ENCODE measurements at regions not wholly inside any gene's neighbourhood (a gene's known extent, or its start where the extent isn't known, plus 50 kb on each side); places are given as distances from the start of the nearest gene placed in this dataset.

GRCh38 chr5:2466966-2467365, 284.5 kb downstream of the IRX2 start:
- TF ChIP-seq ZBTB33 (IDR thresholded peaks at IDR 0.05; ENCODE audit: extremely low read depth, insufficient replicate concordance, low read length) (no peak), CEBPB (IDR thresholded peaks at IDR 0.05; ENCODE audit: low read depth) (no peak), SRF (IDR thresholded peaks at IDR 0.05; ENCODE audit: low read depth) (no peak), YY1 (IDR thresholded peaks at IDR 0.05; ENCODE audit: extremely low read depth, insufficient replicate concordance, low read depth, low read length) (no peak), EZH2phosphoT487 (IDR thresholded peaks at IDR 0.05; ENCODE audit: borderline replicate concordance) (no peak), POLR2A (IDR thresholded peaks at IDR 0.05; ENCODE audit: borderline replicate concordance, extremely low read depth, insufficient read depth, insufficient read length) (no peak), TCF7L2 (IDR thresholded peaks at IDR 0.05; ENCODE audit: borderline replicate concordance, extremely low read depth, insufficient read depth, insufficient read length) (no peak), CBX3 (IDR thresholded peaks at IDR 0.05; ENCODE audit: low read depth) (no peak), SIN3A (IDR thresholded peaks at IDR 0.05; ENCODE audit: low read depth) (no peak), ZNF274 (IDR thresholded peaks at IDR 0.05; ENCODE audit: low read depth, low read length) (no peak)
- TF ChIP-seq, protein P1, sequence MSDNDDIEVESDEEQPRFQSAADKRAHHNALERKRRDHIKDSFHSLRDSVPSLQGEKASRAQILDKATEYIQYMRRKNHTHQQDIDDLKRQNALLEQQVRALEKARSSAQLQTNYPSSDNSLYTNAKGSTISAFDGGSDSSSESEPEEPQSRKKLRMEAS (IDR thresholded peaks at IDR 0.05): no peak
- no peak overlapping the region for H3K4me2 ChIP-seq (ENCODE audit: low read length)
- intact Hi-C loops (cut with micrococcal nuclease): no loop called here
- H3K9me2 ChIP-seq (ENCODE audit: insufficient read depth): no peaks in the 10 kb centered on the region
- no peaks in the 10 kb centered on the region for H3K79me2 ChIP-seq (ENCODE audit: insufficient read depth, low read length)
- no peaks in the 10 kb centered on the region for H4K20me1 ChIP-seq (ENCODE audit: insufficient read depth)
- no peaks in the 10 kb centered on the region for H3K27me3 ChIP-seq (ENCODE audit: insufficient read depth, low read length)
- ChIA-PET CTCF (no interaction called here), RAD21 (ENCODE audit: low non-redundant PET in 1 of 2, low total read pairs in 2 of 2, uncharacterized antibody in 2 of 2, unreplicated experiment in 2 of 2) (no interaction called here), POLR2A (no interaction called here)
- no TSS peak for BruUV-seq (replicated peaks)
- no peak overlapping the region for H3K4me3 ChIP-seq (replicated peaks in 1 of 2; ENCODE audit: low read depth in 1 of 2, low read length in 2 of 2)
- H2AFZ ChIP-seq (ENCODE audit: low read depth, low read length, poor library complexity, severe bottlenecking): no peak overlapping the region
- DNase-seq (ENCODE audit: low read depth, low spot score): no peak
- H3K27ac ChIP-seq (ENCODE audit: low read depth, low read length): no peak overlapping the region
- H3K36me3 ChIP-seq (ENCODE audit: control insufficient read depth in 1 of 2, insufficient read depth in 2 of 2, low read length in 2 of 2): no peaks in the 10 kb centered on the region
- no peak overlapping the region for H3K9ac ChIP-seq (ENCODE audit: low read length)
- ATAC-seq: no peak
- no peaks in the 10 kb centered on the region for H3K4me1 ChIP-seq (ENCODE audit: control insufficient read depth in 1 of 2, insufficient read depth in 2 of 2, low read length in 2 of 2)
- peaks cover 0 to 15% of the 10 kb centered on the region in 2 experiments; a peak in 2 of 4 replicates for H3K9me3 ChIP-seq (ENCODE audit: control insufficient read depth in 1 of 2, insufficient read depth in 1 of 2, low read depth in 1 of 2, low read length in 2 of 2)

Measured in HCT116 (cell line).